GM19043 (cell line): ENCODE measurements at regions not wholly inside any gene's neighbourhood (a gene's known extent, or its start where the extent isn't known, plus 50 kb on each side); places are given as distances from the start of the nearest gene placed in this dataset.

Experiments
- ATAC-seq: cut with Tn5 transposase; IDR thresholded peaks from one replicate; pipeline ENCODE4 v1.9.1; 2021; ENCODE audit warnings: low read depth; ENCODE audit not compliant: unreplicated experiment

- no peak for ATAC-seq
Observed at GRCh38 chr3:176739159-176739558, 458.1 kb downstream of the TBL1XR1 start.

GRCh38 chr3:176737480-176738110, 459.7 kb downstream of the TBL1XR1 start:
- no peak for ATAC-seq

- no peak for ATAC-seq
Observed at GRCh38 chr3:176734146-176734545, 463.1 kb downstream of the TBL1XR1 start.

- no peak for ATAC-seq
Observed at GRCh38 chr3:176724394-176724759, 472.9 kb downstream of the TBL1XR1 start.

GRCh38 chr3:176723758-176724393, 473.4 kb downstream of the TBL1XR1 start:
- no peak for ATAC-seq

GRCh38 chr3:176714034-176714433, 483.2 kb downstream of the TBL1XR1 start:
- no peak for ATAC-seq

GRCh38 chr3:176712191-176712590, 485.1 kb downstream of the TBL1XR1 start:
- ATAC-seq, result no peak

GRCh38 chr3:176699288-176699687, 498.0 kb downstream of the TBL1XR1 start:
- no peak for ATAC-seq

GRCh38 chr3:176697284-176697889, 499.9 kb downstream of the TBL1XR1 start:
- ATAC-seq, result no peak

GRCh38 chr3:176696816-176697215, 500.5 kb downstream of the TBL1XR1 start:
- no peak for ATAC-seq

GRCh38 chr3:176692966-176693785, 504.1 kb downstream of the TBL1XR1 start:
- no peak for ATAC-seq

- ATAC-seq, result no peak
Observed at GRCh38 chr3:176692199-176692965, 504.9 kb downstream of the TBL1XR1 start.

- ATAC-seq, result no peak
Observed at GRCh38 chr3:176690083-176690869, 507.0 kb downstream of the TBL1XR1 start.

GRCh38 chr3:176687754-176688153, 509.5 kb downstream of the TBL1XR1 start:
- ATAC-seq, result no peak

- ATAC-seq, result no peak
Observed at GRCh38 chr3:176683382-176683781, 513.9 kb downstream of the TBL1XR1 start.

- ATAC-seq, result no peak
Observed at GRCh38 chr3:176663837-176664831, 533.1 kb downstream of the TBL1XR1 start.

GRCh38 chr3:176663387-176663786, 533.9 kb downstream of the TBL1XR1 start:
- no peak for ATAC-seq

GRCh38 chr3:176661432-176661964, 535.8 kb downstream of the TBL1XR1 start:
- no peak for ATAC-seq
